Activated CD8-positive, alpha-beta T cell treated with anti-CD3 and anti-CD28 coated beads for 36 hours (primary cell): ENCODE measurements at regions not wholly inside any gene's neighbourhood (a gene's known extent, or its start where the extent isn't known, plus 50 kb on each side); places are given as distances from the start of the nearest gene placed in this dataset.

Experiments used
- ATAC-seq: fragments of 200-7000 bp; cut with Tn5 transposase; one replicate; pipeline ENCODE4 v1.10.0; 2021; ENCODE audit warnings: mild to moderate bottlenecking, moderate library complexity
- CTCF ChIA-PET: fragments of 350-600 bp; sonication (Branson Sonifier 250); formaldehyde crosslinking; loops from one replicate; lab custom pipeline; 2021; ENCODE audit warnings: antibody characterized with exemption; lab: Charles Lee
- POLR2A ChIA-PET: fragments of 350-600 bp; sonication (Branson Sonifier 250); formaldehyde crosslinking; loops from one replicate; lab custom pipeline; 2021; ENCODE audit warnings: antibody characterized with exemption; lab: Charles Lee
- DNase-seq: peaks from one replicate; pipeline ENCODE4 v3.0.0-alpha.2; 2020
- H3K27ac Mint-ChIP-seq: one replicate; pipeline ENCODE4 v1.8.0; 2021; ENCODE audit warnings: mild to moderate bottlenecking, mixed read lengths
- H3K27me3 Mint-ChIP-seq: one replicate; pipeline ENCODE4 v1.8.0; 2021; ENCODE audit warnings: mixed read lengths
- H3K36me3 Mint-ChIP-seq: one replicate; pipeline ENCODE4 v1.8.0; 2021; ENCODE audit warnings: low read depth, mixed read lengths
- H3K4me1 Mint-ChIP-seq: one replicate; pipeline ENCODE4 v1.8.0; 2021; ENCODE audit warnings: low read depth, mixed read lengths
- H3K4me3 Mint-ChIP-seq: one replicate; pipeline ENCODE4 v1.8.0; 2021; ENCODE audit warnings: mild to moderate bottlenecking, moderate library complexity, mixed read lengths
- H3K9me3 Mint-ChIP-seq: one replicate; pipeline ENCODE4 v1.8.0; 2021; ENCODE audit warnings: mixed read lengths
- CTCF ChIP-seq: fragments of 200-600 bp; IDR thresholded peaks from one replicate; pipeline ENCODE4 v1.8.0; 2022; ENCODE audit warnings: antibody characterized with exemption, mild to moderate bottlenecking
- intact Hi-C: fragments of 100-400 bp; cut with micrococcal nuclease; formaldehyde crosslinking; loops from one replicate; pipeline ENCODE4 v1.10.0; 2022

GRCh38 chr2:78890935-78891334, 134.6 kb upstream of the REG3G start:
- H3K4me3 Mint-ChIP-seq = no peak overlapping the region
- no peak overlapping the region for H3K27ac Mint-ChIP-seq
- H3K9me3 Mint-ChIP-seq = peaks cover 7% of the 10 kb centered on the region
- ChIA-PET CTCF (no interaction called here), POLR2A (no interaction called here)
- intact Hi-C loops = no loop called here
- no peak for ATAC-seq
- no peaks in the 10 kb centered on the region for H3K36me3 Mint-ChIP-seq
- no peak for DNase-seq
- no peaks in the 10 kb centered on the region for H3K27me3 Mint-ChIP-seq
- H3K4me1 Mint-ChIP-seq = no peaks in the 10 kb centered on the region
- TF ChIP-seq CTCF = no peak

DNA sequence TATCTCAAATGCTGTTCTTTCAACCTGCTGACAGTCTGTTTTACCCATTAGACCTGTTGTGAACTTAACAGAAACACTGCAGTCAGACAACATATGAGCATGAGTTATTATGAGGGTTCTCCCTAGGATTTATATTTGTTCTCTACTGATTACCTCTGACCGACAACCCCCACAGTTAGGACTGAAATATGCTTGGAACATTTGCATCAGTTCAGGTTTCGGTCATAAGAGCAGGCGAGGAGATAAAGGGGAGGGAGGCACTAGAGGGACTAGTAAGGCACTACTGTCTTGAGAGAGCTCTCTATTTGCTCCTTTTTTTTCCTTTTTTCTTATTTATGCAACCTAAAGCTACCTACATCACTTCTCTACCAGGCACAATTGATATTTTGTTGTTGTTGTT, 133.2 kb upstream of the REG3G start:
- Mint-ChIP-seq H3K4me3 (no peak overlapping the region), H3K36me3 (no peaks in the 10 kb centered on the region), H3K27ac (no peak overlapping the region), H3K9me3 (peaks cover 7% of the 10 kb centered on the region), H3K4me1 (no peaks in the 10 kb centered on the region), H3K27me3 (no peaks in the 10 kb centered on the region)
- ChIA-PET POLR2A (no interaction called here), CTCF (no interaction called here)
- no peak for ATAC-seq
- no peak for DNase-seq
- intact Hi-C loops = no loop called here
- no peak for TF ChIP-seq CTCF

- no peak for DNase-seq
- Mint-ChIP-seq H3K36me3 (no peaks in the 10 kb centered on the region), H3K27ac (no peak overlapping the region), H3K4me3 (no peak overlapping the region), H3K27me3 (no peaks in the 10 kb centered on the region), H3K9me3 (peaks cover 12% of the 10 kb centered on the region), H3K4me1 (no peaks in the 10 kb centered on the region)
- ChIA-PET CTCF (interaction anchor here (1.2 kb wide), 1 partner anchor 9 kb away, joined by 3 read pairs; no protein-coding TSS in a partner anchor), POLR2A (no interaction called here)
- intact Hi-C loops = no loop called here
- no peak for TF ChIP-seq CTCF
- ATAC-seq = no peak
These were observed 130.5 kb upstream of the REG3G start for GRCh38 chr2:78895022-78895421.

GRCh38 chr2:78896536-78896935, 129.0 kb upstream of the REG3G start:
- ATAC-seq = no peak
- CTCF ChIA-PET = interaction anchor here (1.2 kb wide), 1 partner anchor 11 kb away, joined by 3 read pairs; no protein-coding TSS in a partner anchor
- POLR2A ChIA-PET = no interaction called here
- intact Hi-C loops = no loop called here
- TF ChIP-seq CTCF = no peak
- no peaks in the 10 kb centered on the region for H3K36me3 Mint-ChIP-seq
- no peaks in the 10 kb centered on the region for H3K27me3 Mint-ChIP-seq
- no peaks in the 10 kb centered on the region for H3K4me1 Mint-ChIP-seq
- DNase-seq = no peak
- H3K9me3 Mint-ChIP-seq = peaks cover 16% of the 10 kb centered on the region
- H3K4me3 Mint-ChIP-seq = no peak overlapping the region
- H3K27ac Mint-ChIP-seq = no peak overlapping the region

DNA sequence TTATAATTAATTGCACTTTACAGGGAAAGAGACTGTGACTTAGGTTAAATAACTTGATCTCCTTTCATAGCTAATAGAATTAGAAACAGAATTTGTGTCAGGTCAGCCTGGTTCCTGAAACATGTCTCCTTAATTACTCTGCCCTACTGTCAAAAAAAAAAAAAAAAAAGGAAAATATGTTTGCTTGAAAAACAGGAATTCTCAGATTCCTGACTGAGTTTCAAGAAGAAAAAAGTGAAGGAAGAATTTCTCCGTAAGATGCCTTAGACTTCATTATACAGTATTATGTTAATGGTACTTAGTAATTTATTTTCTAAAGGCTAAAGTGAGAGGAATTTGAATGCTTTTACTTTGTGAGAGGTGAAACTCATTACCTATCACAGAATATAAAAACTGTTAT, 118.4 kb upstream of the REG3G start:
- ChIA-PET POLR2A (no interaction called here), CTCF (no interaction called here)
- no peak for TF ChIP-seq CTCF
- intact Hi-C loops = no loop called here
- Mint-ChIP-seq H3K9me3 (peaks cover 6% of the 10 kb centered on the region), H3K27ac (no peak overlapping the region), H3K4me1 (no peaks in the 10 kb centered on the region), H3K27me3 (no peaks in the 10 kb centered on the region), H3K36me3 (no peaks in the 10 kb centered on the region), H3K4me3 (no peak overlapping the region)
- no peak for ATAC-seq
- no peak for DNase-seq
